Activated T-cell treated with anti-CD3 and anti-CD28 coated beads, Interleukin-2, amount 50 U/mL, for 4 hours (primary cell): ENCODE measurements at regions not wholly inside any gene's neighbourhood (a gene's known extent, or its start where the extent isn't known, plus 50 kb on each side); places are given as distances from the start of the nearest gene placed in this dataset.
"Not testable (repeated sequence)": the region's sequence is repeated elsewhere in the genome, so short reads cannot be mapped to it uniquely, and the experiment has no call there.

ENCODE experiments used
- ATAC-seq, 2 donors: fragments of 200-7000 bp; cut with Tn5 transposase; one replicate each; pipeline ENCODE4 v1.10.0; 2021
- DNase-seq: peaks from one replicate; pipeline ENCODE4 v3.0.0-alpha.2; 2020
- H3K27me3 Mint-ChIP-seq: one replicate; pipeline ENCODE4 v1.8.0; 2021; ENCODE audit warnings: low read depth, mixed read lengths
- H3K36me3 Mint-ChIP-seq: one replicate; pipeline ENCODE4 v1.8.0; 2022; ENCODE audit warnings: mixed read lengths; ENCODE audit not compliant: insufficient read depth
- H3K4me1 Mint-ChIP-seq: one replicate; pipeline ENCODE4 v1.8.0; 2021; ENCODE audit warnings: low read depth, mixed read lengths
- H3K4me3 Mint-ChIP-seq: one replicate; pipeline ENCODE4 v1.8.0; 2021; ENCODE audit warnings: mild to moderate bottlenecking, moderate library complexity, mixed read lengths
- H3K9me3 Mint-ChIP-seq: one replicate; pipeline ENCODE4 v1.8.0; 2021; ENCODE audit warnings: mixed read lengths

- peaks cover 5% of the 10 kb centered on the region for H3K27me3 Mint-ChIP-seq
- H3K4me1 Mint-ChIP-seq: no peaks in the 10 kb centered on the region
- ATAC-seq (no peak), DNase-seq (no peak)
- H3K36me3 Mint-ChIP-seq: no peaks in the 10 kb centered on the region
- no peaks in the 10 kb centered on the region for H3K9me3 Mint-ChIP-seq
- H3K4me3 Mint-ChIP-seq: no peak overlapping the region
Measured at GRCh38 chr5:90338712-90339372, 70.7 kb downstream of the CETN3 start.

DNA sequence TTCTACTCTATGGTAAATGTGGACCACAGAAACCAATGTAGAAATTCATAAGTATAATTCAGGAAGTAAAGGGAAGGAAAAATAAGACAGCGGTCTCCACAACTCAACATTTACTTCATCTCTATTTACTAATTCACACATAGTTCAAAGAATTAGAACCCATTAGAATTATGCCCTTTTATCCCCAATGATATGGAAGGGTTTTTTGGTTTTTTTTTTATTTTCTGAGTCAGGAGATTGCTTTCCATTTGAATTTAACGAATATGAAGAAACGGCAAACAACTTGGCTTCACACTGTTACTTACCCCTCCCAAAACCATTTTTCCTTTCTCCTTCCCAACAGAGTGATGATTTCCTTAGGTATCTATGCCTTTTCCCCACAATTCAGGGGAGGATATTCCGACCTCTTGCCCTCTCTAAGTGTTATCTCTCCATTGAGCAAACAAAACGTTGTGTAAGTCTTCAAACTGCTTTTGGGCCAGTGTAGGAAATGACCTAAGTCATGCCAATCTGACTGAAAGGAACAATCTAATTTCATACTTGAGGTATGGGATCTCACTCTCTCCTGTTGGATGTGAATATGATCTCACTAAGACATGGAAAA, 72.0 kb downstream of the CETN3 start:
- Mint-ChIP-seq H3K36me3 (no peaks in the 10 kb centered on the region), H3K27me3 (peaks cover 7% of the 10 kb centered on the region), H3K4me1 (no peaks in the 10 kb centered on the region), H3K9me3 (no peaks in the 10 kb centered on the region), H3K4me3 (no peak overlapping the region)
- no peak for DNase-seq
- ATAC-seq: no peak

DNA sequence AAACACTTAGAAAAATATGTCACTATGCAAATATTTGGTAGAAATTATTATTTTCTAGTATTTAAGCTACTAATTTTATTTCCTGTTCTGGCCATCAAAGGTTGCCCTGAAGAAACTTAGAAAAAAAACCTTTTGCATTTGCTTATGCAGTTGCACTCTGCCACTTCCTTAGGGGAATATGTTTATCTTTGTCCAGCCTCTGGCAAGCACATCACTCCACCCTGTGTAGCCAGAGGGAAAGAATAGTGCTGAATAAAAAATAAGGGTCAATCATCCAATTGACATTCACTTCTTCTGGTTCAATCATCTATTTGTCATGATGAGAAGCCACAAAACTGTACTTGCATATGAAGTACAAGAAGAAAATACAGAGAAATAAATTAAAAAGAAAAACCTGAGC, 72.8 kb downstream of the CETN3 start:
- no peaks in the 10 kb centered on the region for H3K36me3 Mint-ChIP-seq
- H3K27me3 Mint-ChIP-seq: peaks cover 9% of the 10 kb centered on the region
- DNase-seq (no peak), ATAC-seq (no peak)
- H3K4me1 Mint-ChIP-seq: no peaks in the 10 kb centered on the region
- H3K9me3 Mint-ChIP-seq: no peaks in the 10 kb centered on the region
- no peak overlapping the region for H3K4me3 Mint-ChIP-seq

GRCh38 chr5:90334741-90335140, 74.8 kb downstream of the CETN3 start:
- Mint-ChIP-seq H3K4me3 (no peak overlapping the region), H3K36me3 (no peaks in the 10 kb centered on the region), H3K27me3 (peaks cover 9% of the 10 kb centered on the region), H3K9me3 (no peaks in the 10 kb centered on the region), H3K4me1 (no peaks in the 10 kb centered on the region)
- DNase-seq (no peak), ATAC-seq (no peak)

- Mint-ChIP-seq H3K4me3 (no peak overlapping the region), H3K4me1 (no peaks in the 10 kb centered on the region), H3K27me3 (peaks cover 11% of the 10 kb centered on the region), H3K9me3 (no peaks in the 10 kb centered on the region), H3K36me3 (no peaks in the 10 kb centered on the region)
- ATAC-seq (no peak), DNase-seq (no peak)
Measured at GRCh38 chr5:90329911-90330310, 79.6 kb downstream of the CETN3 start.

- Mint-ChIP-seq H3K36me3 (no peaks in the 10 kb centered on the region), H3K9me3 (peaks cover under 1% of the 10 kb centered on the region), H3K27me3 (peaks cover 10% of the 10 kb centered on the region), H3K4me1 (no peaks in the 10 kb centered on the region), H3K4me3 (no peak overlapping the region)
- ATAC-seq: no peak
- no peak for DNase-seq
Measured at GRCh38 chr5:90326995-90327394, 82.6 kb downstream of the CETN3 start.

DNA sequence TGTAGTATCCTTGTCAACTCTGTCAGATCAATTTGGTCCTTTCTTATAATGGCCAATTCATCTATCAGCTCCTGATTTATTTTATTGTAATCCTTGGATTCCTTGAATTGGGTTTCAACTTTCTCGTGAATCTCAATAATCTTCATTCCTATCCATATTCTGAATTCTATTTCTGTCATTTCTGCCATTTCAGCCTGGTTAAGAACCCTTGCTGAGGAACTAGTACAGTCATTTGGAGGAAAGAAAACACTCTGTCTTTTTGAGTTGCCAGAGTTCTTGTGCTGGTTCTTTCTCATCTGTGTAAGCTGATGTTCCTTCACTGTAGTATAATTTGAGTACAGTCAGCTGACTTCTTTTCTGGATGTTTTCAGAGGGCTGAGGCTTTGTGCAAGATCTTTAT, 84.5 kb downstream of the CETN3 start:
- Mint-ChIP-seq H3K36me3 (no peaks in the 10 kb centered on the region), H3K4me1 (no peaks in the 10 kb centered on the region), H3K27me3 (peaks cover 10% of the 10 kb centered on the region), H3K9me3 (peaks cover 12% of the 10 kb centered on the region), H3K4me3 (no peak overlapping the region)
- DNase-seq: no peak
- ATAC-seq: no peak

GRCh38 chr5:90320348-90320747, 89.2 kb downstream of the CETN3 start:
- not testable (repeated sequence) for DNase-seq, ATAC-seq, H3K4me3 Mint-ChIP-seq, H3K4me1 Mint-ChIP-seq, H3K27me3 Mint-ChIP-seq, H3K36me3 Mint-ChIP-seq
- H3K9me3 Mint-ChIP-seq: peaks cover 12% of the 10 kb centered on the region

DNA sequence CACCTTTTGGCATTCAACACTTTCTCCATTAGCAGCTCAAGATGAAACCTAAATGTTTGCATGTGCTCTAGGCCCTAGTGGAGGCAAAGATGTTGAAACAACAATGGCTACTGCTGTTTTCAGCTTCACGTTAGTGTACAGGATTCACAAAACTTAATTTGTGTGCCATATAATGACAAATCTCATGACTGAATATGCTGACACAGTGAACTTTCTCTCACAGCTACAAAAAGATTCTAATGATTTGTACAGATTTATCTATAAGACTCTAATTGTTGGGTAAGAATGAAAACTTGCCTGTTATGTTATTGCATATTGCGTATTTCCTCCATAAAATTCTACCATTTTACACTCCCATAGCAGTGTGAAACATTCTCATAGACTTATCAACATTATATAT, 97.5 kb downstream of the CETN3 start:
- H3K4me1 Mint-ChIP-seq: no peaks in the 10 kb centered on the region
- DNase-seq (no peak), ATAC-seq (no peak)
- no peak overlapping the region for H3K4me3 Mint-ChIP-seq
- H3K36me3 Mint-ChIP-seq: no peaks in the 10 kb centered on the region
- no peaks in the 10 kb centered on the region for H3K27me3 Mint-ChIP-seq
- H3K9me3 Mint-ChIP-seq: no peaks in the 10 kb centered on the region

- DNase-seq (no peak), ATAC-seq (no peak)
- Mint-ChIP-seq H3K27me3 (no peaks in the 10 kb centered on the region), H3K4me1 (no peaks in the 10 kb centered on the region), H3K9me3 (no peaks in the 10 kb centered on the region), H3K36me3 (no peaks in the 10 kb centered on the region), H3K4me3 (no peak overlapping the region)
Measured at GRCh38 chr5:90311401-90311800, 98.2 kb downstream of the CETN3 start.

DNA sequence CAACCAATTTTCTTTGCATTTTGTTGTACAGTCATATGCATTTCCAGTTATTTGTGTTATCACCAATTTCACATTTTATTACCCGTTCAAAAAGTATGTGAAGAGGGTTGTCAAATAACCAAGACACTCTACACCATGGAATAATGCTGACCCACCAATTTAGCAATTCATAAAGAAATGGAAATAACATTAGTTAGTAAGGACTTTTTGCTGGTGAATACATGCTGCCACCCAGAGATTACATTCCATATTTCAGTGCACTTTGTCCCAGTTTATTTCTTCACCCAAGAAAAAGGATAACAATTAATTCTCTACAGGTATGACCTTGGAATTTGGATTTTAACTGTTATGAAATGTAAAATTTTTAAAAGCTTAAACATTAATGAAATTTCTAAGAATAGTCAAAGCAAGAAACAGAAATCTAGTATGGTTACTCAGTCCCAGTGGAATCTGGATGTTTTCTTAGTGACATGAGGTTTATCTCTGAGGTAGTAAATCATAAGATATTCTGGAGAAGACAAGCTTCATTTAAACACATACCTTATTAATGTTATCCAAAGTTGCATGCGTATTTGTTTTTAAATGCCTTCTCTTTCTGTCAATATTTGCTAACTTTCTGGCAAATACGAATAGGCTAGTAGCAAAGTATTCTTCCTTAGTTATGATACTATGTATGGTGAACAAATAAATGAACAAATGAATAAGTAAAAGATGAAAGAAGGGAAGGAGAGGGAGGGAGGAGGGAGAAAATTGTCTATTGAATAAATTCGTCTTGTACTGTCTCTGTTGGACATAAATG, 100.6 kb downstream of the CETN3 start:
- DNase-seq (no peak), ATAC-seq (no peak)
- H3K36me3 Mint-ChIP-seq: no peaks in the 10 kb centered on the region
- H3K4me1 Mint-ChIP-seq: no peaks in the 10 kb centered on the region
- no peaks in the 10 kb centered on the region for H3K27me3 Mint-ChIP-seq
- no peaks in the 10 kb centered on the region for H3K9me3 Mint-ChIP-seq
- H3K4me3 Mint-ChIP-seq: no peak overlapping the region

GRCh38 chr5:90307782-90308181, 101.8 kb downstream of the CETN3 start:
- H3K36me3 Mint-ChIP-seq: no peaks in the 10 kb centered on the region
- H3K9me3 Mint-ChIP-seq: no peaks in the 10 kb centered on the region
- DNase-seq (no peak), ATAC-seq (no peak)
- no peaks in the 10 kb centered on the region for H3K27me3 Mint-ChIP-seq
- H3K4me3 Mint-ChIP-seq: no peak overlapping the region
- H3K4me1 Mint-ChIP-seq: no peaks in the 10 kb centered on the region

GRCh38 chr5:90307322-90307721, 102.2 kb downstream of the CETN3 start:
- ATAC-seq (no peak), DNase-seq (no peak)
- Mint-ChIP-seq H3K4me3 (no peak overlapping the region), H3K36me3 (no peaks in the 10 kb centered on the region), H3K27me3 (no peaks in the 10 kb centered on the region), H3K4me1 (no peaks in the 10 kb centered on the region), H3K9me3 (no peaks in the 10 kb centered on the region)

GRCh38 chr5:90306613-90307012, 102.9 kb downstream of the CETN3 start:
- Mint-ChIP-seq H3K36me3 (no peaks in the 10 kb centered on the region), H3K9me3 (no peaks in the 10 kb centered on the region), H3K4me1 (no peaks in the 10 kb centered on the region), H3K27me3 (no peaks in the 10 kb centered on the region), H3K4me3 (no peak overlapping the region)
- DNase-seq (no peak), ATAC-seq (no peak)
